ENCODE measurements at regions not wholly inside any gene's neighbourhood (a gene's known extent, or its start where the extent isn't known, plus 50 kb on each side); places are given as distances from the start of the nearest gene placed in this dataset.

GRCh38 chr4:102430461-102430910 is 70.7 kb upstream of the NFKB1 start (continued):
- TF ChIP-seq, protein P1, sequence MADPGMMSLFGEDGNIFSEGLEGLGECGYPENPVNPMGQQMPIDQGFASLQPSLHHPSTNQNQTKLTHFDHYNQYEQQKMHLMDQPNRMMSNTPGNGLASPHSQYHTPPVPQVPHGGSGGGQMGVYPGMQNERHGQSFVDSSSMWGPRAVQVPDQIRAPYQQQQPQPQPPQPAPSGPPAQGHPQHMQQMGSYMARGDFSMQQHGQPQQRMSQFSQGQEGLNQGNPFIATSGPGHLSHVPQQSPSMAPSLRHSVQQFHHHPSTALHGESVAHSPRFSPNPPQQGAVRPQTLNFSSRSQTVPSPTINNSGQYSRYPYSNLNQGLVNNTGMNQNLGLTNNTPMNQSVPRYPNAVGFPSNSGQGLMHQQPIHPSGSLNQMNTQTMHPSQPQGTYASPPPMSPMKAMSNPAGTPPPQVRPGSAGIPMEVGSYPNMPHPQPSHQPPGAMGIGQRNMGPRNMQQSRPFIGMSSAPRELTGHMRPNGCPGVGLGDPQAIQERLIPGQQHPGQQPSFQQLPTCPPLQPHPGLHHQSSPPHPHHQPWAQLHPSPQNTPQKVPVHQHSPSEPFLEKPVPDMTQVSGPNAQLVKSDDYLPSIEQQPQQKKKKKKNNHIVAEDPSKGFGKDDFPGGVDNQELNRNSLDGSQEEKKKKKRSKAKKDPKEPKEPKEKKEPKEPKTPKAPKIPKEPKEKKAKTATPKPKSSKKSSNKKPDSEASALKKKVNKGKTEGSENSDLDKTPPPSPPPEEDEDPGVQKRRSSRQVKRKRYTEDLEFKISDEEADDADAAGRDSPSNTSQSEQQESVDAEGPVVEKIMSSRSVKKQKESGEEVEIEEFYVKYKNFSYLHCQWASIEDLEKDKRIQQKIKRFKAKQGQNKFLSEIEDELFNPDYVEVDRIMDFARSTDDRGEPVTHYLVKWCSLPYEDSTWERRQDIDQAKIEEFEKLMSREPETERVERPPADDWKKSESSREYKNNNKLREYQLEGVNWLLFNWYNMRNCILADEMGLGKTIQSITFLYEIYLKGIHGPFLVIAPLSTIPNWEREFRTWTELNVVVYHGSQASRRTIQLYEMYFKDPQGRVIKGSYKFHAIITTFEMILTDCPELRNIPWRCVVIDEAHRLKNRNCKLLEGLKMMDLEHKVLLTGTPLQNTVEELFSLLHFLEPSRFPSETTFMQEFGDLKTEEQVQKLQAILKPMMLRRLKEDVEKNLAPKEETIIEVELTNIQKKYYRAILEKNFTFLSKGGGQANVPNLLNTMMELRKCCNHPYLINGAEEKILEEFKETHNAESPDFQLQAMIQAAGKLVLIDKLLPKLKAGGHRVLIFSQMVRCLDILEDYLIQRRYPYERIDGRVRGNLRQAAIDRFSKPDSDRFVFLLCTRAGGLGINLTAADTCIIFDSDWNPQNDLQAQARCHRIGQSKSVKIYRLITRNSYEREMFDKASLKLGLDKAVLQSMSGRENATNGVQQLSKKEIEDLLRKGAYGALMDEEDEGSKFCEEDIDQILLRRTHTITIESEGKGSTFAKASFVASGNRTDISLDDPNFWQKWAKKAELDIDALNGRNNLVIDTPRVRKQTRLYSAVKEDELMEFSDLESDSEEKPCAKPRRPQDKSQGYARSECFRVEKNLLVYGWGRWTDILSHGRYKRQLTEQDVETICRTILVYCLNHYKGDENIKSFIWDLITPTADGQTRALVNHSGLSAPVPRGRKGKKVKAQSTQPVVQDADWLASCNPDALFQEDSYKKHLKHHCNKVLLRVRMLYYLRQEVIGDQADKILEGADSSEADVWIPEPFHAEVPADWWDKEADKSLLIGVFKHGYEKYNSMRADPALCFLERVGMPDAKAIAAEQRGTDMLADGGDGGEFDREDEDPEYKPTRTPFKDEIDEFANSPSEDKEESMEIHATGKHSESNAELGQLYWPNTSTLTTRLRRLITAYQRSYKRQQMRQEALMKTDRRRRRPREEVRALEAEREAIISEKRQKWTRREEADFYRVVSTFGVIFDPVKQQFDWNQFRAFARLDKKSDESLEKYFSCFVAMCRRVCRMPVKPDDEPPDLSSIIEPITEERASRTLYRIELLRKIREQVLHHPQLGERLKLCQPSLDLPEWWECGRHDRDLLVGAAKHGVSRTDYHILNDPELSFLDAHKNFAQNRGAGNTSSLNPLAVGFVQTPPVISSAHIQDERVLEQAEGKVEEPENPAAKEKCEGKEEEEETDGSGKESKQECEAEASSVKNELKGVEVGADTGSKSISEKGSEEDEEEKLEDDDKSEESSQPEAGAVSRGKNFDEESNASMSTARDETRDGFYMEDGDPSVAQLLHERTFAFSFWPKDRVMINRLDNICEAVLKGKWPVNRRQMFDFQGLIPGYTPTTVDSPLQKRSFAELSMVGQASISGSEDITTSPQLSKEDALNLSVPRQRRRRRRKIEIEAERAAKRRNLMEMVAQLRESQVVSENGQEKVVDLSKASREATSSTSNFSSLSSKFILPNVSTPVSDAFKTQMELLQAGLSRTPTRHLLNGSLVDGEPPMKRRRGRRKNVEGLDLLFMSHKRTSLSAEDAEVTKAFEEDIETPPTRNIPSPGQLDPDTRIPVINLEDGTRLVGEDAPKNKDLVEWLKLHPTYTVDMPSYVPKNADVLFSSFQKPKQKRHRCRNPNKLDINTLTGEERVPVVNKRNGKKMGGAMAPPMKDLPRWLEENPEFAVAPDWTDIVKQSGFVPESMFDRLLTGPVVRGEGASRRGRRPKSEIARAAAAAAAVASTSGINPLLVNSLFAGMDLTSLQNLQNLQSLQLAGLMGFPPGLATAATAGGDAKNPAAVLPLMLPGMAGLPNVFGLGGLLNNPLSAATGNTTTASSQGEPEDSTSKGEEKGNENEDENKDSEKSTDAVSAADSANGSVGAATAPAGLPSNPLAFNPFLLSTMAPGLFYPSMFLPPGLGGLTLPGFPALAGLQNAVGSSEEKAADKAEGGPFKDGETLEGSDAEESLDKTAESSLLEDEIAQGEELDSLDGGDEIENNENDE (IDR thresholded peaks at IDR 0.05; ENCODE audit: insufficient replicate concordance, low read length): no peak
- TF ChIP-seq MAFK (IDR thresholded peaks at IDR 0.05; ENCODE audit: low read depth, low read length): no peak
- no peak for TF ChIP-seq POLR2AphosphoS5 (IDR thresholded peaks at IDR 0.05; ENCODE audit: low read depth, low read length)
- TF ChIP-seq HDAC2 (IDR thresholded peaks at IDR 0.05; ENCODE audit: borderline replicate concordance in 1 of 2, low read depth in 2 of 2, low read length in 2 of 2): no peak
- no peak for TF ChIP-seq BRCA1 (IDR thresholded peaks at IDR 0.05; ENCODE audit: low read depth, low read length)
- no peak for TF ChIP-seq SUZ12 (IDR thresholded peaks at IDR 0.05; ENCODE audit: low read length)
- TF ChIP-seq SP2 (IDR thresholded peaks at IDR 0.05; ENCODE audit: low read length): no peak
- no peak for TF ChIP-seq RAD21 (IDR thresholded peaks at IDR 0.05 in 1 of 2, conservative IDR thresholded peaks at IDR 0.05 in 1 of 2; ENCODE audit: low read depth in 2 of 2, low read length in 2 of 2)
- no peak for TF ChIP-seq JUND (IDR thresholded peaks at IDR 0.05; ENCODE audit: low read length)
- TF ChIP-seq RXRA (IDR thresholded peaks at IDR 0.05; ENCODE audit: insufficient read depth, low read depth, low read length): no peak
- no peak for TF ChIP-seq KDM1A (IDR thresholded peaks at IDR 0.05; ENCODE audit: borderline replicate concordance, low read length)

Data from H1 (cell line).